ENCODE measurements at regions not wholly inside any gene's neighbourhood (a gene's known extent, or its start where the extent isn't known, plus 50 kb on each side); places are given as distances from the start of the nearest gene placed in this dataset.

DNA sequence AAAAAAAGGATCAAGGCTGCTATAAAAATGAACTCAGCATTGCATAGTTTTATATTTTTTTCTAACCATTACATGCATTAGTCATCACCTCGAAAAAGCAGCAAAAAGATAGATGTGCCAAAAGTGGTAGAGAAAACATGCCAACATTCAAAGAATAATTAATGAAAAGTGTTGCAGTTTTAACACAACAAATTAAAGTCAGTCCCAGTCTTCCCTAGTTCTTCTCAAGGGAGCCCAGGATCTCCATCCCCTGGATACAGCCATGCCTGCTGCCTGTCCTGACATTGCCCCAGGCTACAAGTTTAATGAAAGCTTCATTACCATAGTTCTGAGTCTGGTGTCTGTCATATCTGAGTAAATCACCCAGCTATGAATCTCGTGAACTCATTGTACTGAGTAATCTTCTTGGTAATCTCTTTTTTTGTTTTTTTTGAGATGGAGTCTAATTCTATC, 116.6 kb upstream of the KLF12 start:
- FAIRE-seq (no peak), ATAC-seq (no peak), DNase-seq (ENCODE audit: low read depth, low spot score) (no peak)
- no peak for TF ChIP-seq STAT3 (IDR thresholded peaks at IDR 0.05; ENCODE audit: low read depth, low read length)
- TF ChIP-seq SREBF2 (IDR thresholded peaks at IDR 0.05; ENCODE audit: low read length) = no peak
- TF ChIP-seq, protein P1, sequence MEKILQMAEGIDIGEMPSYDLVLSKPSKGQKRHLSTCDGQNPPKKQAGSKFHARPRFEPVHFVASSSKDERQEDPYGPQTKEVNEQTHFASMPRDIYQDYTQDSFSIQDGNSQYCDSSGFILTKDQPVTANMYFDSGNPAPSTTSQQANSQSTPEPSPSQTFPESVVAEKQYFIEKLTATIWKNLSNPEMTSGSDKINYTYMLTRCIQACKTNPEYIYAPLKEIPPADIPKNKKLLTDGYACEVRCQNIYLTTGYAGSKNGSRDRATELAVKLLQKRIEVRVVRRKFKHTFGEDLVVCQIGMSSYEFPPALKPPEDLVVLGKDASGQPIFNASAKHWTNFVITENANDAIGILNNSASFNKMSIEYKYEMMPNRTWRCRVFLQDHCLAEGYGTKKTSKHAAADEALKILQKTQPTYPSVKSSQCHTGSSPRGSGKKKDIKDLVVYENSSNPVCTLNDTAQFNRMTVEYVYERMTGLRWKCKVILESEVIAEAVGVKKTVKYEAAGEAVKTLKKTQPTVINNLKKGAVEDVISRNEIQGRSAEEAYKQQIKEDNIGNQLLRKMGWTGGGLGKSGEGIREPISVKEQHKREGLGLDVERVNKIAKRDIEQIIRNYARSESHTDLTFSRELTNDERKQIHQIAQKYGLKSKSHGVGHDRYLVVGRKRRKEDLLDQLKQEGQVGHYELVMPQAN (conservative IDR thresholded peaks at IDR 0.05) = no peak
- TF ChIP-seq MXI1 (IDR thresholded peaks at IDR 0.05; ENCODE audit: low read depth, low read length) = no peak
- TF ChIP-seq GATAD2B (conservative IDR thresholded peaks at IDR 0.05; ENCODE audit: low read depth) = no peak
- POLR2A ChIA-PET = no interaction called here
- no peaks in the 10 kb centered on the region for H3K9me3 ChIP-seq (replicated peaks; ENCODE audit: control insufficient read depth, insufficient read depth, low read length)
- RAD21 ChIA-PET (ENCODE audit: unreplicated experiment) = no interaction called here
- intact Hi-C loops (cut with micrococcal nuclease; ENCODE audit: unreplicated experiment) = no loop called here
- in situ Hi-C loops (cut with MboI) = no loop called here
- 5% methylated on average over 2 of the region's 2 CpGs for WGBS (ENCODE audit: insufficient coverage, insufficient replicate concordance, low lambda C conversion rate, missing lambda C conversion rate)
- SMC1A ChIA-PET (ENCODE audit: uncharacterized antibody, unreplicated experiment) = interaction anchor here (0.6 kb wide), 1 partner anchor 27 kb away, joined by 4 read pairs; no protein-coding TSS in a partner anchor
- no peaks in the 10 kb centered on the region for H3K79me2 ChIP-seq (ENCODE audit: control insufficient read depth, insufficient read depth, low read length)
- no TSS peak for BruUV-seq (replicated peaks)
- no peak overlapping the region for H3K4me2 ChIP-seq (ENCODE audit: control insufficient read depth, insufficient read depth)
- no peaks in the 10 kb centered on the region for H3K27me3 ChIP-seq (replicated peaks in 1 of 2; ENCODE audit: control insufficient read depth in 2 of 2, insufficient read depth in 2 of 2, low read length in 1 of 2)
- H2AFZ ChIP-seq (ENCODE audit: control insufficient read depth, low read depth, low read length) = no peak overlapping the region
- no peaks in the 10 kb centered on the region for H3K36me3 ChIP-seq (ENCODE audit: control insufficient read depth in 2 of 2, insufficient read depth in 2 of 2, low read length in 1 of 2)
- H3K27ac ChIP-seq (ENCODE audit: control insufficient read depth, insufficient read depth) = no peak overlapping the region
- H4K20me1 ChIP-seq (ENCODE audit: control insufficient read depth, insufficient read depth) = no peaks in the 10 kb centered on the region
- H3K4me1 ChIP-seq (ENCODE audit: control insufficient read depth, insufficient read depth, low read length) = no peaks in the 10 kb centered on the region
- H3K9ac ChIP-seq (ENCODE audit: control insufficient read depth, insufficient read depth, low read length) = no peak overlapping the region
- CTCF ChIA-PET = no interaction called here
- H3K4me3 ChIP-seq = no peak overlapping the region

DNA sequence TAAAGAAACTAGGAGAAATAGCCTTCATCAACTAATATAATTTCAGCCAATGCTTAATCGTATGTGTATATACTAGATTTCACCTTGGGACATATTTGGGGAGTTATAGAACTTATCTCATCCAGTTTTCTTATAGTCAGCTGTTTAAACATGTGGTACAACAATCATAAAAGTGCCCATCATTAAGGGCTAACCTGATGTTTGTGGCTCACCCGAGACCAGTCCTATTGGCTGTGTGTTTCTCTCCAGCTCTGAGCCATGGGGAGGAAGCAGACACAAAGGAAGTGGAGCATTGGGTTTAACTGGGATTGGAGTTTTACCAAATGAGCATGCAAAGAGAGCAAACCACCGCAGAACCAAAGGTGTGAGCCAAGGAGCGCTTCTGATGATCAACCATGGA, 114.3 kb upstream of the KLF12 start:
- Histone ChIP-seq H4K20me1 (ENCODE audit: control insufficient read depth, insufficient read depth) (no peaks in the 10 kb centered on the region), H3K36me3 (ENCODE audit: control insufficient read depth in 2 of 2, insufficient read depth in 2 of 2, low read length in 1 of 2) (no peaks in the 10 kb centered on the region), H3K4me2 (ENCODE audit: control insufficient read depth, insufficient read depth) (no peak overlapping the region), H2AFZ (ENCODE audit: control insufficient read depth, low read depth, low read length) (no peak overlapping the region), H3K9ac (ENCODE audit: control insufficient read depth, insufficient read depth, low read length) (no peak overlapping the region), H3K79me2 (ENCODE audit: control insufficient read depth, insufficient read depth, low read length) (no peaks in the 10 kb centered on the region), H3K9me3 (replicated peaks; ENCODE audit: control insufficient read depth, insufficient read depth, low read length) (no peaks in the 10 kb centered on the region), H3K4me1 (ENCODE audit: control insufficient read depth, insufficient read depth, low read length) (no peaks in the 10 kb centered on the region), H3K4me3 (no peak overlapping the region), H3K27me3 (replicated peaks in 1 of 2; ENCODE audit: control insufficient read depth in 2 of 2, insufficient read depth in 2 of 2, low read length in 1 of 2) (no peaks in the 10 kb centered on the region), H3K27ac (ENCODE audit: control insufficient read depth, insufficient read depth) (no peak overlapping the region)
- no TSS peak for BruUV-seq (replicated peaks)
- intact Hi-C loops (cut with micrococcal nuclease; ENCODE audit: unreplicated experiment) (no loop called here), in situ Hi-C loops (cut with MboI) (no loop called here)
- ChIA-PET RAD21 (ENCODE audit: unreplicated experiment) (no interaction called here), SMC1A (ENCODE audit: uncharacterized antibody, unreplicated experiment) (interaction anchor here (1.0 to 1.2 kb wide), 3 partner anchors 14 to 99 kb away, joined by 3 read pairs; no protein-coding TSS in a partner anchor), CTCF (no interaction called here), POLR2A (no interaction called here)
- no peak for DNase-seq (ENCODE audit: low read depth, low spot score)
- TF ChIP-seq TBL1XR1 (IDR thresholded peaks at IDR 0.05; ENCODE audit: low read depth, low read length) = no peak
- TF ChIP-seq WRNIP1 (IDR thresholded peaks at IDR 0.05; ENCODE audit: borderline replicate concordance, low read depth, low read length) = no peak
- TF ChIP-seq IKZF2 (IDR thresholded peaks at IDR 0.05) = no peak
- no peak for TF ChIP-seq BHLHE40 (IDR thresholded peaks at IDR 0.05; ENCODE audit: borderline replicate concordance in 1 of 2, low read depth in 2 of 2, low read length in 1 of 2)
- TF ChIP-seq KLF5 (IDR thresholded peaks at IDR 0.05; ENCODE audit: partially characterized antibody) = no peak
- no peak for TF ChIP-seq POLR2AphosphoS5 (IDR thresholded peaks at IDR 0.05; ENCODE audit: low read length)
- FAIRE-seq = no peak
- whole genome bisulfite sequencing (ENCODE audit: insufficient coverage, insufficient replicate concordance, low lambda C conversion rate, missing lambda C conversion rate) = 49% methylated on average over 4 of the region's 4 CpGs
- ATAC-seq = no peak
